K562 (cell line): ENCODE measurements at regions not wholly inside any gene's neighbourhood (a gene's known extent, or its start where the extent isn't known, plus 50 kb on each side); places are given as distances from the start of the nearest gene placed in this dataset.
A peak's percentile ranks its signal among the peaks of the same experiment; 100 is the strongest.

Source experiments
- ATAC-seq: fragments of 200-7000 bp; cut with Tn5 transposase; 3 replicates; pipeline ENCODE4 v1.9.1; 2020; ENCODE audit warnings: moderate library complexity
- BruUV-seq: library from RNA; stranded (reverse); fragments of 400-500 nt; replicated peaks from 2 replicates; lab custom pipeline; 2021; lab: Mats Ljungman, UMichigan
- CTCF ChIA-PET: fragments of 300-600 bp; formaldehyde crosslinking; extraction: SDS; loops from one replicate; lab custom pipeline; 2021; ENCODE audit warnings: low intra/inter-chr PET ratio; lab: Yijun Ruan, JAX
- POLR2A ChIA-PET: fragments of 300-600, 350-650 bp; sonication (Branson Sonifier 250); formaldehyde crosslinking; extraction: SDS; loops from one replicate; lab custom pipeline; 2021; ENCODE audit warnings: antibody characterized with exemption, inconsistent platforms; lab: Yijun Ruan, JAX
- DNase-seq, 4 experiments: peaks; one replicate each; pipeline versions ENCODE4 v3.0.0 to v3.0.0-alpha.2; 2011 to 2018; ENCODE audit warnings: low spot score in 3 of 4, mixed read lengths in 3 of 4; ENCODE audit errors: extremely low read depth in 1 of 4
- FAIRE-seq: peaks from 2 replicates; lab custom pipeline; 2011; peaks lifted over from hg19 to GRCh38; lab: Jason Lieb, UNC
- H2AFZ ChIP-seq: 2 replicates; pipeline ENCODE4 v1.6.0; 2011; ENCODE audit warnings: low read depth, low read length, control low read depth, inconsistent platforms
- H3K27ac ChIP-seq: fragments of 200-600 bp; 3 replicates; pipeline ENCODE4 v1.8.0; 2011; ENCODE audit warnings: low read depth, mild to moderate bottlenecking, control low read depth, inconsistent platforms, low read length, moderate library complexity, mixed read lengths; ENCODE audit errors: extremely low read depth
- H3K27me3 ChIP-seq, 2 experiments: fragments of 300-600 bp in 1 of 2; 2 replicates in 1 of 2; 3 replicates in 1 of 2; pipeline versions ENCODE4 v1.6.0 to v1.8.0; 2011; ENCODE audit warnings: inconsistent platforms in 2 of 2, low read length in 2 of 2, mild to moderate bottlenecking in 1 of 2, mixed read lengths in 1 of 2, moderate library complexity in 1 of 2; ENCODE audit not compliant: control insufficient read depth in 2 of 2, insufficient read depth in 2 of 2
- H3K36me3 ChIP-seq: fragments of 300-600 bp; 3 replicates; pipeline ENCODE4 v1.8.0; 2011; ENCODE audit warnings: mild to moderate bottlenecking, low read length, inconsistent platforms; ENCODE audit not compliant: control insufficient read depth, insufficient read depth
- H3K4me1 ChIP-seq, 2 experiments: fragments of 200-600 bp in 1 of 2; replicated peaks in 1 of 2; 2 replicates in 1 of 2; 3 replicates in 1 of 2; pipeline versions ENCODE4 v1.5.1 to v1.8.0; 2011; ENCODE audit warnings: inconsistent platforms in 2 of 2, low read length in 2 of 2, mild to moderate bottlenecking in 1 of 2, mixed read lengths in 1 of 2, moderate library complexity in 1 of 2; ENCODE audit not compliant: control insufficient read depth in 2 of 2, insufficient read depth in 2 of 2
- H3K4me2 ChIP-seq: 2 replicates; pipeline ENCODE4 v1.6.1; 2011; ENCODE audit warnings: low read length, control low read depth, inconsistent platforms, mixed read lengths; ENCODE audit not compliant: insufficient read depth
- H3K4me3 ChIP-seq: fragments of 200-600 bp; sonication (generic), shearing (Covaris generic); 2 replicates; pipeline ENCODE4 v1.5.1; 2016; ENCODE audit warnings: control low read depth, inconsistent platforms
- H3K79me2 ChIP-seq: fragments of 200-600 bp; 3 replicates; pipeline ENCODE4 v1.8.0; 2011; ENCODE audit warnings: low read length, inconsistent platforms; ENCODE audit not compliant: control insufficient read depth, insufficient read depth
- H3K9ac ChIP-seq, 2 experiments: 2 replicates each; pipeline versions ENCODE4 v1.6.0 to v1.6.1; 2011; ENCODE audit warnings: low read depth in 2 of 2, low read length in 2 of 2, control low read depth in 1 of 2, inconsistent platforms in 1 of 2, mild to moderate bottlenecking in 1 of 2, mixed read lengths in 1 of 2; ENCODE audit not compliant: insufficient read depth in 1 of 2
- H3K9me1 ChIP-seq: one replicate; pipeline ENCODE4 v1.6.0; 2011; ENCODE audit warnings: inconsistent platforms, mild to moderate bottlenecking, low read length, moderate library complexity; ENCODE audit not compliant: control insufficient read depth, insufficient read depth
- H3K9me3 ChIP-seq: replicated peaks from 2 replicates; pipeline ENCODE4 v1.5.1; 2011; ENCODE audit warnings: low read depth, low read length, inconsistent platforms; ENCODE audit not compliant: control insufficient read depth, insufficient read depth
- H4K20me1 ChIP-seq: replicated peaks from 2 replicates; pipeline ENCODE4 v1.6.1; 2011; ENCODE audit warnings: low read length, inconsistent platforms, mixed read lengths; ENCODE audit not compliant: control insufficient read depth, insufficient read depth
- CBFA2T3 ChIP-seq: fragments of 450-650 bp; IDR thresholded peaks from 2 replicates; pipeline ENCODE4 v1.6.1; 2017
- CEBPB ChIP-seq: fragments of 450-650 bp; IDR thresholded peaks from 2 replicates; pipeline ENCODE4 v1.6.1; 2016; ENCODE audit warnings: missing genetic modification characterization, missing compliant biosample characterization
- CTBP1 ChIP-seq: fragments of 450-650 bp; IDR thresholded peaks from 2 replicates; pipeline ENCODE4 v1.6.1; 2016; ENCODE audit warnings: borderline replicate concordance
- EP300 ChIP-seq: IDR thresholded peaks from 2 replicates; pipeline ENCODE4 v1.6.1; 2012; ENCODE audit warnings: low read length, improper control_type of control experiment
- GATAD2A ChIP-seq: fragments of 450-650 bp; IDR thresholded peaks from 2 replicates; pipeline ENCODE4 v1.6.1; 2017
- NFATC3 ChIP-seq: fragments of 450-650 bp; IDR thresholded peaks from 2 replicates; pipeline ENCODE4 v1.6.1; 2017; ENCODE audit warnings: mild to moderate bottlenecking
- NR4A1 ChIP-seq, 2 experiments: fragments of 250-450 bp in 1 of 2; fragments of 450-650 bp in 1 of 2; sonication (Bioruptor Pico) in 1 of 2; IDR thresholded peaks; 2 replicates each; pipeline versions ENCODE4 v1.4.0 to v1.6.1; 2016 to 2020; ENCODE audit warnings: mild to moderate bottlenecking in 2 of 2, missing compliant biosample characterization in 1 of 2, missing genetic modification characterization in 1 of 2, moderate library complexity in 1 of 2
- PHF20 ChIP-seq: fragments of 450-650 bp; IDR thresholded peaks from 2 replicates; pipeline ENCODE4 v1.6.1; 2018; ENCODE audit not compliant: partially characterized antibody
- PKNOX1 ChIP-seq: fragments of 450-650 bp; IDR thresholded peaks from 2 replicates; pipeline ENCODE4 v1.6.1; 2016
- PRDM10 ChIP-seq: fragments of 450-650 bp; IDR thresholded peaks from 2 replicates; pipeline ENCODE4 v1.6.1; 2018; ENCODE audit not compliant: partially characterized antibody
- ZNF766 ChIP-seq: fragments of 200-800 bp; sonication (Bioruptor generic); conservative IDR thresholded peaks from 2 replicates; pipeline ENCODE4 v1.6.1; 2016; ENCODE audit warnings: missing genetic modification characterization, missing compliant biosample characterization
- WGBS: fragments of 100-300 bp; shearing (Covaris generic); methylation state at CpG from one replicate; pipeline ENCODE4 v1.1.6; 2016; ENCODE audit warnings: low coverage, mixed read lengths; ENCODE audit not compliant: insufficient coverage; ENCODE audit errors: missing lambda C conversion rate; 5-methylcytosine and 5-hydroxymethylcytosine counted together
- in situ Hi-C: fragments of 300-500 bp; cut with MboI; formaldehyde crosslinking; loops from 4 replicates; pipeline ENCODE4 v1.15.0; 2018; ENCODE audit warnings: inconsistent platforms, mixed read lengths
- intact Hi-C: fragments of 100-400 bp; cut with micrococcal nuclease; formaldehyde crosslinking; loops from 2 replicates; pipeline ENCODE4 v1.14.2; 2022

- Histone ChIP-seq H3K4me1 (no peaks in the 10 kb centered on the region; a peak in 1 of 5 replicates), H3K9me1 (no peaks in the 10 kb centered on the region), H3K79me2 (no peaks in the 10 kb centered on the region), H3K9ac (no peak overlapping the region), H3K4me3 (no peak overlapping the region), H3K36me3 (no peaks in the 10 kb centered on the region), H3K9me3 (no peaks in the 10 kb centered on the region), H3K27ac (no peak overlapping the region), H2AFZ (no peak overlapping the region), H3K27me3 (peaks cover 32 to 49% of the 10 kb centered on the region in 2 experiments), H3K4me2 (no peak overlapping the region), H4K20me1 (no peaks in the 10 kb centered on the region)
- DNase-seq (no peak), FAIRE-seq (no peak), ATAC-seq (peak; percentile 62; the same call in 2 of the 3 replicates)
- no TSS peak for BruUV-seq
- intact Hi-C loops (loop anchor here (5.0 kb wide), 1 partner anchor 202 kb away; no protein-coding TSS in a partner anchor), in situ Hi-C loops (no loop called here)
- TF ChIP-seq CEBPB (tag) (0 out of 2 replicates have a peak, but pooled peaks have one; percentile 1), PRDM10 (peak; percentile 56), PHF20 (no peak), NR4A1 (CRISPR knock-in tag; IDR thresholded peaks at IDR 0.05) (no peak), NR4A1 (tag; IDR thresholded peaks at IDR 0.05) (no peak), CBFA2T3 (no peak), GATAD2A (no peak), PKNOX1 (0 out of 2 replicates have a peak, but pooled peaks have one; percentile 17), EP300 (no peak), NFATC3 (no peak), CTBP1 (no peak), ZNF766 (CRISPR knock-in tag) (no peak)
- WGBS: 19% methylated on average over 13 of the region's 14 CpGs
- CTCF ChIA-PET: interaction anchor here (0.6 to 1.3 kb wide), 6 partner anchors 9 to 1442 kb away, joined by 3 to 13 read pairs (median 4); no protein-coding TSS in a partner anchor
- POLR2A ChIA-PET: interaction anchor here (0.6 to 1.6 kb wide), 2 partner anchors 16 to 18 kb away, joined by 3 read pairs; no protein-coding TSS in a partner anchor
Measured at GRCh38 chr1:8239306-8240023, 78.4 kb upstream of the SLC45A1 start.
